T1000 (cell line): ENCODE measurements at regions not wholly inside any gene's neighbourhood (a gene's known extent, or its start where the extent isn't known, plus 50 kb on each side); places are given as distances from the start of the nearest gene placed in this dataset.
"Not testable (repeated sequence)": the region's sequence is repeated elsewhere in the genome, so short reads cannot be mapped to it uniquely, and the experiment has no call there.

Experiments used
- DNase-seq: peaks from one replicate; lab custom pipeline; 2025; ENCODE audit warnings: mixed read lengths; lab: John Stamatoyannopoulos, UW

GRCh38 chr16:87049216-87049615, 268.0 kb downstream of the C16orf95 start:
- DNase-seq: not testable (repeated sequence)

DNA sequence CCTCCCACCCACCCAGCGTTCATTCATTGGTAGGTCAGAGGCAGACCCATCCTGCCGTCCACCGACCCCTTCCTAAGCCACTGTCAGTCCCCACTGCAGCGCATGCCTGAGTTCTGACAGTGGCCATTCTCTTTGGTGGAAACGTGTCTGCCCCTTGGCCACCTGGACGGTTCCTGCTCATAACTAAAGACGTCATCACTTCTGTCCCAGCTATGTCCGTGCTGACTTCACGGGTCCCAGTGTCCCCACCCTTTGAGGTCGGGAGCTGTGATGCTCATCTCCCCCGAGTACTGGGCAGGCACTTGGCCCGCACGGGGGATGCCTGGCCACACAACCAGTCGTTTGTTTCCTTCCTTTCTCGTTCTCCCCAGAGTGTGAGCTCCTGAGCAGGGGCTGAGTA, 267.1 kb downstream of the C16orf95 start:
- DNase-seq: no peak

DNA sequence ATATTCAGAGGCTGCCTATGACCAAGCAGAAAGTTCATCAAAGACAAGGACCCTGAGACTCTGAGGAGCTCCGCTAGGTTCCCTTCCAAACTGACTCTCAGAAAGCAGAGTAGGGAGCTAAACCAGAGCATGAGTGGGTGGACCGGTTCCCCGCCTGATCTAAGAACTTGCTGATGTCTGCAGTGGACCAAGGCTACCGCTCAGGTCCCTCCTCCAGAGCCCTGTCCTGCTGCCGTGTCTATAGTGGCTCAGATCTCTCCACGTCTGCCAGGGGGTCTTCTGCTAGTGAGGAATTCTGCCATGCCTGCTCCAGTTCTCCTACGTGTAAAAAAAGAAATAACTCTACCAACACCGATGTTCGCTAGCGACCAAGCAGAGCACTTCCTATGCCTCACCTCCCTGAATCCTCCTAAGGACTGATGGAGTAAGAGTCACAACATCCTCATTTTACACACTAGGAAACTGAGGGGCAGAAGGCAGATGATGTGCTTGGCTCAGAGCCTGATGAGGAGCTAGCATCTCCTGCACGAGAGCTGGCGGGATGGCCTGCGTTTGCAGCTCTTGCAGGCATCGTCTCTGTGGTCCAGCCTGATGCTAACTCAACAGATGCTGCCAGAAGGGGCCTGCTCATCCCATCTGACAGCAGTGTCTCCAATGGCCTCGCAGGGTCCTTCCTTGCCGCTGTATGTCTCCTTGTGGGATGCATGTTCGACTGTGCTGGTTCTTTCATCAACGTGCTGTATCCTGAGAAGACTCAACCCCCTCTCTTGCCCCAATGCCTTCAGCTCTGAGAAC, 265.5 kb downstream of the C16orf95 start:
- no peak for DNase-seq

DNA sequence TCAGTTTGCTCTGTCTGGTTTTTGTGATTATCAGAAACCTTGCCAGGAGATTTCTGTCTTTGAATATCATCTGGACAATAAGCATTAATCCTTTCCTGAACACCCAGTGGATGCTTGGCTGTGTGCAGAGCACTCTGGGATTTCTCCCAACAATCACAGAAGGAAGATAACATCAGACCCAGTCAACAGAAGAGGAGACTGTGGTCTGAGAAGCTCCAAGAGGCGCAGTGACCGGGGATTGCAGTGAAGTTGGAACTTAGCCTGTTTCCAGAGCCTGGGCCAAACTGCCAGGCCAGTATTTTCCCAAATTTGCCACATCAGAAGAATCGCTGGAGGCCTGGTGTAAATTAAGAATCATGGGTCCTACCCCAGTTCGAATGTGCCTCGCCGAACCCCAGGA, 264.7 kb downstream of the C16orf95 start:
- DNase-seq: no peak

- no peak for DNase-seq
Measured at GRCh38 chr16:87053016-87053982, 263.9 kb downstream of the C16orf95 start.

DNA sequence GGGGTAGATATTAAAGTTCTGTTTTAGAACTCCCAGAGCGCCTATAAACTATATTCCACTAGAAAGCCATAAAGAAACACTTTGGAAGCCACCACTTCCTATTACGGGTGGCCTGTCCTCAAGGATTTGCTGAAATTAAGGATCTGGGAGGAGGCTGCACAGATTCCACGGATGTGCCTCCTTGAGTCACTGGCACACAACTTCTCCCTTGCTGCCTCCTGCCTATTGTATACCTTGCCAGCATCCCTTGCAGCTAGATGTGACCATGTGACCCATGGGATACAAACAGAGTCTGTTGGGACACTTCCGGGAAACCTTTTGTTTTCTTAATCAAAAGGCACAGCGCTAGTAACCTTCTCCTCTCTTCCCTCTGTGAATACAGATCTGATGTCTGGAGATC, 263.0 kb downstream of the C16orf95 start:
- DNase-seq: no peak

DNA sequence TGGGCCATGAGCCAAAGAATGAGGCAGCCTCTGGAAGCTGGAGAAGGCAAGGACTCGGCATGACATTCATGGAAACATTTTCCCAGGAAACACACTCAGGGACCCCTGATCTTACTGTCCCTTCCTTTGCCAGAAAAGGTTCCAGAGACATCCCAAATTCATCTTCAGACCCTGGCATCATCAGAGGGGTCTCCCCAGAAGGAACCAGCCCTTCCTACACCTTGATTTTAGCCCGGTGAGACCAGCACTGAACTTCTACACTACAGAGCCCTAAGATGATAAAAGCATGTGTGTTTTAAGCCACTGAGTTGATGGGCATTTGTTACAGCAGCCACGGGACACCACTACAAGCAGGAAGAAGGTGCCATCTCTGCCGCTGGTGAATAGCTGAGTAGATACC, 262.3 kb downstream of the C16orf95 start:
- no peak for DNase-seq

- no peak for DNase-seq
Measured at GRCh38 chr16:87056083-87056482, 261.1 kb downstream of the C16orf95 start.

DNA sequence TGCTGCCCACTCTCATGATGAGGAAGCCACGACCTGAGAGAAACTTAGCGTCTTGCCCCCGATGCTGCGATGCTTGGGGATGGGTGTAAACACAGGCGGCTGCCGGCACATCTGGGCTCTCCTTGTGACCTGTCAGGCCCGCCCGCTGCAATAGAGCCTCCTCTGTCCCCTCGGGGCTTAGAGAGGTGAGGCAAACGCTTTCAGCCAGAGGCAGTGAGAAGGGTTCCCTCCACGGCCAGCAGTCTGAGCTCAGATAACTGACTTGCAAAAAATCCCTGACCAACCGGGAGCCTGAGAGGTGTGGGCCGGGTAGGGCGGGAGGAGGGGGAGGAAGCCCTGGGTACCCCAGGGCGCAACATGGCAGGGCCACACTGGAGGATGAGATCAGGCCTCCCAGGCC, 260.6 kb downstream of the C16orf95 start:
- no peak for DNase-seq

DNA sequence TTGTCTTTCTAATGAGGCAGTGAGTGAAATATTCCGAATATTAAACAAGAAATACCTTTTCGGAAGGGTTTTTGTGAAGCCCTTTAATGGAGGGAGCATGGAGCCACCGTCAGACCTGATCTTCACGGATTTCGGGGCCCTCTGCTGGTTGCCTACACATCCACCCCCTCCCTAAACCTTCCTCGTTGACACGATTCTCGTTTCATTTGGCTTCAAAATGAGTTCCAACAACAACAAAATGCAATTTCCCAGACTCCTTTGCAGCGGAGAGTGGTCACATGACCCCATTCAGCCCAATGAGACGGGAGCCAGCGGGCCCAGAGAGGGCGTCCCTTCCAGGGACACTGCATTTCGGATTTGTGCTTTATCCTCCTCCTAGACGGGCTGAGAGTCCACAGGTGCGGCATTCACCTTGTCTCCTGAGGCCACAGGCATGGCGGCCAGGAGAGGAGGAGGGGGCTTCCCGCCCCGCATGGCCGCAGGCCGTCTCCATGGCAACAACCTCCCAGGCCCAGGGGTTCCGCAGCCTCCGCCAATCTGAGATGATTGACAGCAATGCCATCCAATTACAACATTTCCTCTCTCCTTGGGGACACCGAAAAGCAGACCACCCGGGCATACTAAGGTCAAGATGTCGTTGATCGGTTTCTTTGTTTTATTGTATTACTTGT, 259.8 kb downstream of the C16orf95 start:
- DNase-seq: no peak

GRCh38 chr16:87057951-87058560, 259.1 kb downstream of the C16orf95 start:
- DNase-seq: no peak

- no peak for DNase-seq
Measured at GRCh38 chr16:87058728-87059250, 258.4 kb downstream of the C16orf95 start.

DNA sequence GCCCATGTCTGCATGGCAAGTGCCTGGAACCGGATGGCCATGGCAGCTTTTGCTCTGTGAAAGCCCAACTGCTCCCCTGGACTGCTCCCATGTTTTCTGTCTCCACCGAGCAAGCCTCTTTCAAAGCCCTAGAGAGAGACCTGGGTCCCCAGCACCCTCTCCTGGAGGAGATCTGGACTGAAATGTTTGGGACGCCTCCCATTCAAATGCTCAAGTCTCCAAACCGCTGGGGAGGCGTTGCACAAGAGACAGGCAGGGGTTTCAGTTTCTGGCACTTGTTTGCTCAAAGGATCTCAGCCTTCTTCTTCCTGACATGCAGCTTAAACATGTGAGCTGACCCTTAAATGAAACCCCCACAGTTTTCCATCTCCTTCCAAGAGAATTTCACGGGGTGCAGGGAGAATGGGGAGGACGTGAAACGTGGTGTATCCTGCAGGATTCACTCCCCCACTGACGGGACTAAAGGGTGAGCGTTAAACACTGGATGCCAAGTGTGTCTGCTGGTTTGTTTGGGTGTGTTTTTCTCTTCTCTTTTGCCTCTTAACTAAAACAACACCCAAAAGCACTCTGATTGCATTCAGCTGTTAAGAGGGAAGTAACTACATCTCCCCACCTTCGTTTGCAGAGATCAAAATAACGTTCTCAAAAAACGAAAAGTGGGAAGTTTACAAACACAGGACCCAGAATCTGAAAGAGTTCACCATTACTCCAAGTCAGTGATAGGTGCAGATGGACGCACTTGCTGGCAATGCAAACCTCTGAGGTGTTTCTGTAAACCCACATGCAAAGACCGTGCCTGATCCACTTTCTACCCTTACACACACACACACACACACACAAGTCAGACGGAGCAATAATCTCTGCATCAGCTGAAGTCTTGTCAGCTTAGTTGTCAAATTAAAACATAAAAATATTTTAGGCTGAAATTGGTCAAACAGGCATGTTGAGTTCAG, 256.9 kb downstream of the C16orf95 start:
- no peak for DNase-seq

- DNase-seq: no peak
Measured at GRCh38 chr16:87061243-87061920, 255.8 kb downstream of the C16orf95 start.

- DNase-seq: no peak
Measured at GRCh38 chr16:87062569-87063442, 254.4 kb downstream of the C16orf95 start.

DNA sequence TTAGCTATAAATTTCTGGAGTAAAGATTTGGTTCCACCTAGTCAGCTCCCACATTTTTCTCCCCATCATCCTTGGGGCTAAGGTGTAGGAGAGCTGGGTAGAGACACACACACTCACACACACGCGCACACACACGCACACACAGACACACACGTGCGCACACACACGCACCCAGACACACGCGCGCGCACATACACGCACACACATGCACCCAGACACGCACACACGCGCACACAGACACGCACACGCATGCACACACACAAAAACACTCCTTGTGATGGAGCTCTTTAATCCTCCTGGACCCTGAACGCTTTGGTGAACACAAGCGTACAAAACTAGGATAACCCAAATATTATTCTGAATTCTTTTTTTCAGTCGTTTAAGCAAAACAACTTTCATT, 253.6 kb downstream of the C16orf95 start:
- no peak for DNase-seq

GRCh38 chr16:87064731-87065445, 252.3 kb downstream of the C16orf95 start:
- DNase-seq: no peak

DNA sequence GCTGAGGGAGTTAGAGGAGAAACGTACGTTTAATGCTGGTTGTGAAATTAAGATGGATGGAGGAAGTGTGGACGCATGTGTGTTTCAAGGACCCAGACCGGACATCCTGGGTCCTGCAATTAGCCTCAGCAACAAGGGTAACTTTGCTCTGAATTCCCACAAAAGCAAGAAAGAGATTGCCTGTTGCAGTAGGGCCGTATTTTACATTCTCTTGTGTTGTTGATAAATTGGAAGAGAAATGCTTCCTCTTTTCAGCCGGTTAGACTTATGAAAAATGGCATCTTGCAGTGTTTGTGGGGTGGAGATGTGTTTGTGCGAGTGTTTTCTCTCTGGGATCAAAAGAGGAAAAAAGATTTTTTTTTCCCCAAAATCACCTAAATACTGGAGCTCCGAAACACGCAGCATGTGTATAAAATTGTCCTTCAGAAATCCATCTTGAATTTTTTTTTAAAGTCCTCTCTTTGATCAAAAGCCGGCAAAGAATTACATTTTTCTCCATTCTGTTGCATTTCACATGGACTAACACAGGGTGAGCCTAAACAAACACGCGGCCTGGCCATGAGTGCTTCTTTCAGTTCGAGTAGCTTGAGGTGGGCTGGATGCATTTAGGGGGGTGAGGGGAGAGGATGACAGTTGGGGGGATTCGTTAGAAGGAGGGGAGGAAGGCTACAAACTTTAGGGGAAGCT, 251.6 kb downstream of the C16orf95 start:
- DNase-seq: no peak
